Liver (tissue), 8 donors: ENCODE measurements at regions not wholly inside any gene's neighbourhood (a gene's known extent, or its start where the extent isn't known, plus 50 kb on each side); places are given as distances from the start of the nearest gene placed in this dataset.
"Not testable (repeated sequence)": the region's sequence is repeated elsewhere in the genome, so short reads cannot be mapped to it uniquely, and the experiment has no call there.

Source experiments
- DNase-seq: peaks from one replicate; pipeline ENCODE4 v3.0.0-alpha.2; 2017; ENCODE audit warnings: low spot score
- H3K27ac ChIP-seq, 2 donors: one replicate each; pipeline ENCODE4 v1.7.0; 2013; ENCODE audit warnings: inconsistent platforms in 2 of 2, low read length in 2 of 2, control low read depth in 1 of 2, low read depth in 1 of 2, mild to moderate bottlenecking in 1 of 2
- H3K27me3 ChIP-seq, 4 donors: one replicate each; pipeline versions ENCODE4 v1.6.1 to v1.7.0; 2013; ENCODE audit warnings: low read length in 3 of 4, inconsistent platforms in 1 of 4, mild to moderate bottlenecking in 1 of 4, moderate library complexity in 1 of 4; ENCODE audit not compliant: control insufficient read depth in 4 of 4, insufficient read depth in 4 of 4
- H3K36me3 ChIP-seq, 4 donors: one replicate each; pipeline versions ENCODE4 v1.6.1 to v1.7.0; 2013; ENCODE audit warnings: low read length in 3 of 4, mild to moderate bottlenecking in 3 of 4, low read depth in 1 of 4, moderate library complexity in 1 of 4; ENCODE audit not compliant: control insufficient read depth in 4 of 4, insufficient read depth in 3 of 4
- H3K4me1 ChIP-seq, 4 donors: one replicate each; pipeline versions ENCODE4 v1.6.1 to v1.7.0; 2013; ENCODE audit warnings: low read length in 3 of 4, mild to moderate bottlenecking in 3 of 4, moderate library complexity in 1 of 4; ENCODE audit not compliant: control insufficient read depth in 4 of 4, insufficient read depth in 4 of 4
- H3K4me3 ChIP-seq, 3 donors: one replicate each; pipeline versions ENCODE4 v1.6.1 to v1.7.0; 2013; ENCODE audit warnings: low read length in 3 of 3, control low read depth in 1 of 3, low read depth in 1 of 3, mild to moderate bottlenecking in 1 of 3
- H3K9ac ChIP-seq, 2 donors: one replicate each; pipeline ENCODE4 v1.7.0; 2013; ENCODE audit warnings: low read length in 2 of 2, mild to moderate bottlenecking in 2 of 2, moderate library complexity in 2 of 2, control low read depth in 1 of 2, low read depth in 1 of 2
- H3K9me3 ChIP-seq, 4 donors: one replicate each; pipeline versions ENCODE4 v1.6.1 to v1.7.0; 2013; ENCODE audit warnings: low read length in 3 of 4; ENCODE audit not compliant: control insufficient read depth in 4 of 4
- CTCF ChIP-seq: fragments of 150-350 bp; IDR thresholded peaks from 2 replicates; pipeline ENCODE4 v1.5.1; 2017; ENCODE audit warnings: improper control_type of control experiment, low read depth, low read length; ENCODE audit not compliant: missing input control
- EGR1 ChIP-seq, 2 donors: IDR thresholded peaks; 2 replicates each; pipeline ENCODE4 v1.6.1; 2016 to 2018; ENCODE audit warnings: antibody characterized with exemption in 2 of 2, low read depth in 2 of 2
- FOXA1 ChIP-seq: IDR thresholded peaks from 2 replicates; pipeline ENCODE4 v1.6.1; 2016; ENCODE audit warnings: antibody characterized with exemption
- FOXA2 ChIP-seq: IDR thresholded peaks from 2 replicates; pipeline ENCODE4 v1.6.1; 2016; ENCODE audit warnings: antibody characterized with exemption
- GABPA ChIP-seq, 2 donors: IDR thresholded peaks in 1 of 2; conservative IDR thresholded peaks in 1 of 2; 2 replicates each; pipeline ENCODE4 v1.6.1; 2016; ENCODE audit warnings: antibody characterized with exemption in 2 of 2, mild to moderate bottlenecking in 1 of 2, moderate library complexity in 1 of 2
- HNF4A ChIP-seq, 2 donors: conservative IDR thresholded peaks; 2 replicates each; pipeline ENCODE4 v1.6.1; 2016; ENCODE audit warnings: antibody characterized with exemption in 2 of 2, mild to moderate bottlenecking in 2 of 2
- HNF4G ChIP-seq: IDR thresholded peaks from 2 replicates; pipeline ENCODE4 v1.6.1; 2016; ENCODE audit warnings: antibody characterized with exemption
- NR2F2 ChIP-seq: IDR thresholded peaks from 2 replicates; pipeline ENCODE4 v1.6.1; 2016; ENCODE audit warnings: antibody characterized with exemption
- RAD21 ChIP-seq, 2 donors: IDR thresholded peaks; 2 replicates each; pipeline ENCODE4 v1.6.1; 2016; ENCODE audit warnings: antibody characterized with exemption in 2 of 2, mild to moderate bottlenecking in 2 of 2
- RXRA ChIP-seq, 2 donors: IDR thresholded peaks; 2 replicates each; pipeline ENCODE4 v1.6.1; 2017 to 2018; ENCODE audit warnings: antibody characterized with exemption in 2 of 2, mild to moderate bottlenecking in 1 of 2
- SP1 ChIP-seq: IDR thresholded peaks from 2 replicates; pipeline ENCODE4 v1.6.1; 2018; ENCODE audit warnings: antibody characterized with exemption, mild to moderate bottlenecking
- TAF1 ChIP-seq: conservative IDR thresholded peaks from 2 replicates; pipeline ENCODE4 v1.6.1; 2016; ENCODE audit warnings: antibody characterized with exemption, mild to moderate bottlenecking
- ZBTB33 ChIP-seq: IDR thresholded peaks from 2 replicates; pipeline ENCODE4 v1.6.1; 2016; ENCODE audit warnings: antibody characterized with exemption
- WGBS: extraction: QIAGEN DNeasy Blood & Tissue Kit; methylation state at CpG from one replicate; pipeline ENCODE4 v1.1.7; 2013; 5-methylcytosine and 5-hydroxymethylcytosine counted together
- TF ChIP-seq, protein P1 (sequence below): IDR thresholded peaks from 2 replicates; pipeline ENCODE4 v1.6.1; 2016; ENCODE audit warnings: antibody characterized with exemption
- donor health status: healthy.
- donor health status: healthy.
- donor health status: healthy.
- donor health status: healthy.
- donor health status: healthy.

GRCh38 chr2:75396314-75396713 lies 164.4 kb downstream of the EVA1A start:
- H3K9ac ChIP-seq = no peak overlapping the region
- WGBS = 82% methylated on average over 2 of the region's 2 CpGs
- DNase-seq = no peak
- H3K27me3 ChIP-seq = peaks cover 0 to 2% (median 0%) of the 10 kb centered on the region in 4 donors
- H3K36me3 ChIP-seq = no peaks in the 10 kb centered on the region
- H3K4me3 ChIP-seq = no peak overlapping the region
- no peak for TF ChIP-seq GABPA (IDR thresholded peaks at IDR 0.05 in 1 of 2, conservative IDR thresholded peaks at IDR 0.05 in 1 of 2)
- TF ChIP-seq, protein P1, sequence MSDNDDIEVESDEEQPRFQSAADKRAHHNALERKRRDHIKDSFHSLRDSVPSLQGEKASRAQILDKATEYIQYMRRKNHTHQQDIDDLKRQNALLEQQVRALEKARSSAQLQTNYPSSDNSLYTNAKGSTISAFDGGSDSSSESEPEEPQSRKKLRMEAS = no peak
- no peak for TF ChIP-seq RAD21 (IDR thresholded peaks at IDR 0.05)
- no peak for TF ChIP-seq FOXA2
- TF ChIP-seq HNF4A (conservative IDR thresholded peaks at IDR 0.05) = no peak
- no peak for TF ChIP-seq RXRA (IDR thresholded peaks at IDR 0.05)
- no peak for TF ChIP-seq EGR1 (IDR thresholded peaks at IDR 0.05; ENCODE audit: low read depth in 2 of 2)
- H3K4me1 ChIP-seq = no peaks in the 10 kb centered on the region
- H3K27ac ChIP-seq = no peak overlapping the region
- no peaks in the 10 kb centered on the region for H3K9me3 ChIP-seq

- not testable (repeated sequence) for H3K4me1 ChIP-seq, H3K36me3 ChIP-seq, DNase-seq, H3K27me3 ChIP-seq, H3K9ac ChIP-seq, H3K4me3 ChIP-seq, H3K9me3 ChIP-seq, H3K27ac ChIP-seq
- WGBS = 85% methylated on average over 2 of the region's 2 CpGs
These were observed 166.0 kb downstream of the EVA1A start for GRCh38 chr2:75394764-75395163.

DNA sequence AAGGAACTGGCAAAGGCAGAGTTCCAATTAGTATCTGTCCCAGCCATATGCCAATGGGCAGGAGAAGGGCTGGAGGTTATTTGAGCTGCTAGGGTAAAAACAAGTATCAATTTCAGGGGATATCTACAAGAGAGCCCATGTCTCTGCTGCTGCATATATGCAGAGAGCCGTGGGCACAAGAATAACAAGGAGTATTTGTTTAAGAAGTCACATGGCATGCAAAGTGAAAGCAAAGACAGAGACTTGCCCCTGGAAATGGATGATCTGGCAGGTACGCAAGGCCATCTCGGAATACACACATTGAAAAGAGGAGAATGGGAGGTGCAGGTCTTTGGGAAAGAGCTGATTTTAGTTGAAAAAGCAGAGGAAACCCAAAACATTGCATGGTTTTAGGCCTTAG lies 170.6 kb downstream of the EVA1A start:
- H3K4me3 ChIP-seq = no peak overlapping the region
- TF ChIP-seq SP1 (no peak), FOXA2 (no peak), TAF1 (no peak), ZBTB33 (no peak), CTCF (no peak), HNF4G (no peak), NR2F2 (no peak), GABPA (IDR thresholded peaks at IDR 0.05 in 1 of 2, conservative IDR thresholded peaks at IDR 0.05 in 1 of 2) (no peak), FOXA1 (no peak), EGR1 (IDR thresholded peaks at IDR 0.05; ENCODE audit: low read depth in 2 of 2) (no peak)
- TF ChIP-seq, protein P1 = no peak
- H3K36me3 ChIP-seq = no peaks in the 10 kb centered on the region
- H3K9ac ChIP-seq = no peak overlapping the region
- peaks cover 0 to 5% (median 0%) of the 10 kb centered on the region in 4 donors for H3K27me3 ChIP-seq
- 58% methylated on average over 3 of the region's 3 CpGs for WGBS
- no peak overlapping the region for H3K27ac ChIP-seq
- H3K4me1 ChIP-seq = no peaks in the 10 kb centered on the region
- H3K9me3 ChIP-seq = no peaks in the 10 kb centered on the region
- DNase-seq = no peak
